Right cardiac atrium (tissue), 5 donors: ENCODE measurements at regions not wholly inside any gene's neighbourhood (a gene's known extent, or its start where the extent isn't known, plus 50 kb on each side); places are given as distances from the start of the nearest gene placed in this dataset.
A peak's percentile ranks its signal among the peaks of the same experiment; 100 is the strongest.

Experiments used
- ATAC-seq, 2 donors: fragments of 200-7000 bp; cut with Tn5 transposase; one replicate each; pipeline versions ENCODE4 v1.8.0 to v1.9.1; 2020; ENCODE audit warnings: moderate library complexity in 2 of 2, mild to moderate bottlenecking in 1 of 2
- DNase-seq, 3 donors: peaks; one replicate each; pipeline ENCODE4 v3.0.0-alpha.2; 2020
- H3K27ac ChIP-seq: one replicate; pipeline ENCODE4 v1.5.1; 2013; ENCODE audit warnings: mild to moderate bottlenecking, low read length, control low read depth, moderate library complexity
- H3K27me3 ChIP-seq: one replicate; pipeline ENCODE4 v1.6.1; 2013; ENCODE audit not compliant: control insufficient read depth, insufficient read depth
- H3K4me1 ChIP-seq: one replicate; pipeline ENCODE4 v1.6.1; 2013; ENCODE audit warnings: low read length; ENCODE audit not compliant: control insufficient read depth, insufficient read depth
- H3K4me3 ChIP-seq: one replicate; pipeline ENCODE4 v1.5.1; 2013; ENCODE audit warnings: low read length, control low read depth
- H3K9me3 ChIP-seq: one replicate; pipeline ENCODE4 v1.6.1; 2013; ENCODE audit warnings: low read length; ENCODE audit not compliant: control insufficient read depth
- WGBS: extraction: QIAGEN DNeasy Blood & Tissue Kit; methylation state at CpG from one replicate; pipeline ENCODE4 v1.1.7; 2013; 5-methylcytosine and 5-hydroxymethylcytosine counted together
- intact Hi-C, 4 donors: fragments of 100-400 bp; cut with DNase I; formaldehyde crosslinking; loops; one replicate each; pipeline versions ENCODE4 v1.11.0 to v1.14.0; 2022 to 2023
- donor health status: healthy with polysubstance abuse.
- donor health status: DM: no; HTN: yes; CAD: no.
- donor health status: DM: no; HTN: no; CAD: no.
- donor health status: DM: no; HTN: yes; CAD: no; lungs with severe emphysema.
- donor health status: DM: yes; HTN: yes; CAD: no.

DNA sequence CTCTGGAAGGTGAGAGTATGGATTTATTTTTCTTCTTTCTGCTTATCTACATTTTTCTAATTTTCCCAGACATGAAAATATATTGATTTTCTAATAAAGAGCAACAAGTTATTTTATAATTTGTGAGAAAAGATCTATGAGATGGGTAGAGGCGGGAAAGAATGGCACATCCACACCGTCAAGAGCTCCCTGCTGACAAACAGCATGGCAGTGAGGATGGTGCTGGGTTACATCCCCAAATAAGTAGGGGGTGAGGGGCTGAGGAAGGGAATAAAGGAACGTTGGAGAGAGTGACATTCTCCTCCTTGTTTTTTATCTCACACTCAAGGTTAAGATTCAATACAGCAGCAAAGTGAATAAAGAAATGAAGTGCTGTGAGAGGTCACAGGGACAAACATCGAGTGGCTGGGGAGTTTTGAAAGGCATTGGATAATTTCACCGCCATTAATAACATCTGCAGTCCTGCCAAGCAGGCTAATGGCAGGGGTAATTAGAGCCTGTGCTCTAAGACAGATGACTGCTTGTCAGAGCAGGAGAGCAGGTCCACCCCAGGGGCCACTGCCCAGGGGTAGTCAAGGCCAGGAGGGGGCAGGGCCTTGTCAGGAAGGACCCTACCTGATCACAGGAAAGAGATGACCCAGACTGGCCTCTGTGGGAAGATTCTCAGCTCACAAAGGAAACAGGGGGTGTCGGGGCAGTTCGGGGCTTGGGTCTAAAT is 323.8 kb downstream of the FBXW7 start:
- no peak for DNase-seq
- H3K27me3 ChIP-seq, result peaks cover 3% of the 10 kb centered on the region
- WGBS, result 63% methylated on average over 7 of the region's 7 CpGs
- H3K27ac ChIP-seq, result no peak overlapping the region
- no peak overlapping the region for H3K4me3 ChIP-seq
- intact Hi-C loops, result no loop called here
- H3K9me3 ChIP-seq, result no peaks in the 10 kb centered on the region
- no peak for ATAC-seq
- no peaks in the 10 kb centered on the region for H3K4me1 ChIP-seq

GRCh38 chr4:152209772-152210493 is 326.0 kb downstream of the FBXW7 start:
- H3K4me1 ChIP-seq, result peaks cover 2% of the 10 kb centered on the region
- intact Hi-C loops, result no loop called here
- DNase-seq, result no peak
- H3K27me3 ChIP-seq, result peaks cover 3% of the 10 kb centered on the region
- WGBS, result 61% methylated on average over 4 of the region's 4 CpGs
- H3K9me3 ChIP-seq, result no peaks in the 10 kb centered on the region
- ATAC-seq, result no peak
- no peak overlapping the region for H3K4me3 ChIP-seq
- H3K27ac ChIP-seq, result no peak overlapping the region

DNA sequence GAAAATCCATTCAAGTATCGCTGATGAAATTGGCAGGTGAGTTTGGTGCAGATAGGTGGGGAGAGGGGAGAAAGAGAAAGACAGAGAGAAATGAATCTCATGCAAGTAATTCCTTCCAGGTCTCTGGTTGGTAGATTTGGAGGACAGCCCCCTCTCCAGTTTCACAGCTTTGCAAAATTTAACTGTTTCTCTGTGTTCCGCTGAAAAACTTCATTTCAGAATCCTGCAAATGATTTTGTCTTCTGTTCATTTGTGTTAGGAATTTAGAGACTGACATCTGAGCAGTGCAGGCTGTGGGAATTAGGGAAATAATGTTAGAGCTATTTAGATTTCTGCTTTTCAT is 328.5 kb downstream of the FBXW7 start:
- H3K27ac ChIP-seq, result no peak overlapping the region
- no peak overlapping the region for H3K4me3 ChIP-seq
- peaks cover 2% of the 10 kb centered on the region for H3K4me1 ChIP-seq
- no peak for ATAC-seq
- H3K27me3 ChIP-seq, result no peaks in the 10 kb centered on the region
- DNase-seq, result no peak
- intact Hi-C loops, result no loop called here
- WGBS, result 70% methylated on average over 2 of the region's 2 CpGs
- H3K9me3 ChIP-seq, result no peaks in the 10 kb centered on the region

- Histone ChIP-seq H3K27me3 (no peaks in the 10 kb centered on the region), H3K27ac (no peak overlapping the region), H3K4me1 (peaks cover 2% of the 10 kb centered on the region), H3K9me3 (no peaks in the 10 kb centered on the region), H3K4me3 (peak overlapping the region; percentile 27)
- DNase-seq (no peak), ATAC-seq (peak; percentile 54 to 70)
- 26% methylated on average over 8 of the region's 8 CpGs for WGBS
- intact Hi-C loops, result no loop called here
Observed at GRCh38 chr4:152206646-152207377, 329.1 kb downstream of the FBXW7 start.

DNA sequence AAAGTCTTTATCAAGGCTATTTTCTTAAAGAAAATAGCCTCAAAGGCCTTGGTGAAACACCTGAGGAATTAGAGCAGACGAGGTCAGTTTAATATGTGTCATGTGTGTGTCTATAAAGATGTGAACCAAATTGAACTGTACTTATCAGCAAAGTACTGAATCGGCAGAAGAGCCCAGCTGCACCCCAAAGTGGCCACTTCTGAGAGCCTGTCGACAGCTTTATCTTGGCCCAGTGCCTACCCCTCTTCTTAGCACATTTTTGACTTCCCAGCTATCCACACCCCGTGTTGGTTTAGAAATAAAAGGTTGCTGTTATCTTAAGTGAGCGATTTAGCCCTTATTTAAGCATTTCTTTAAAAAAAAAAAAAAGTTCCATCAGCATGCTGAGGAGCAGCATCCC is 329.7 kb downstream of the FBXW7 start:
- no peaks in the 10 kb centered on the region for H3K27me3 ChIP-seq
- peak overlapping the region; percentile 27 for H3K4me3 ChIP-seq
- H3K27ac ChIP-seq, result no peak overlapping the region
- ATAC-seq, result peak; percentile 60 to 62
- intact Hi-C loops, result no loop called here
- peak in 1 of 3 donors; percentile 54 for DNase-seq
- no peaks in the 10 kb centered on the region for H3K9me3 ChIP-seq
- peaks cover 2% of the 10 kb centered on the region for H3K4me1 ChIP-seq
- 22% methylated on average over 5 of the region's 5 CpGs for WGBS

DNA sequence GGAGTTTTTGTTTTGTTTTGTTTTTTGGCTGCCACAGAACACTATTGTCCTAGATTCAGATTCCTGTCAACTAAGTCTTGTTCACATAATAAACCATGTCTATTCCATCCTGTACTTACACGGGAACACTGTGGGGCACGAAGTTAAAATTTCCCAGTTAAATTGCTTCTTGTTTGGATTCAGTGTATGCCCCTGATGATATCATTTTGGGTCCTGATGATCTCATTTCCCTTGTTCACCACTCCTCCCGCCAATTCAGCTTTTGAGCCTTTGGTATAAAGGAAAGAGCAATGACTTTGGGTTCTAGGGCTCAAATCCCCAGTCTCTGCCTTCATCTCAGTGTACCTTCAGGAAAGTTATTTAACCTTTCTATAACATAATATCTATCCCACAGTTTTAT is 333.5 kb downstream of the FBXW7 start:
- DNase-seq (no peak), ATAC-seq (no peak)
- Histone ChIP-seq H3K9me3 (no peaks in the 10 kb centered on the region), H3K27ac (no peak overlapping the region), H3K4me3 (no peak overlapping the region), H3K4me1 (peaks cover 2% of the 10 kb centered on the region), H3K27me3 (no peaks in the 10 kb centered on the region)
- intact Hi-C loops, result no loop called here
- 58% methylated on average over 3 of the region's 3 CpGs for WGBS

GRCh38 chr4:152200511-152201333 is 335.2 kb downstream of the FBXW7 start:
- DNase-seq (no peak), ATAC-seq (no peak)
- H3K4me1 ChIP-seq, result peaks cover 4% of the 10 kb centered on the region
- WGBS, result 85% methylated on average over 7 of the region's 7 CpGs
- H3K27ac ChIP-seq, result no peak overlapping the region
- H3K9me3 ChIP-seq, result no peaks in the 10 kb centered on the region
- no peak overlapping the region for H3K4me3 ChIP-seq
- intact Hi-C loops, result no loop called here
- no peaks in the 10 kb centered on the region for H3K27me3 ChIP-seq

GRCh38 chr4:152197211-152197610 is 338.7 kb downstream of the FBXW7 start:
- DNase-seq, result no peak
- intact Hi-C loops, result no loop called here
- no peaks in the 10 kb centered on the region for H3K9me3 ChIP-seq
- H3K27ac ChIP-seq, result no peak overlapping the region
- 27% methylated on average over 6 of the region's 6 CpGs for WGBS
- peak in 1 of 2 donors; percentile 72 for ATAC-seq
- H3K4me3 ChIP-seq, result no peak overlapping the region
- no peaks in the 10 kb centered on the region for H3K27me3 ChIP-seq
- peaks cover 4% of the 10 kb centered on the region for H3K4me1 ChIP-seq

DNA sequence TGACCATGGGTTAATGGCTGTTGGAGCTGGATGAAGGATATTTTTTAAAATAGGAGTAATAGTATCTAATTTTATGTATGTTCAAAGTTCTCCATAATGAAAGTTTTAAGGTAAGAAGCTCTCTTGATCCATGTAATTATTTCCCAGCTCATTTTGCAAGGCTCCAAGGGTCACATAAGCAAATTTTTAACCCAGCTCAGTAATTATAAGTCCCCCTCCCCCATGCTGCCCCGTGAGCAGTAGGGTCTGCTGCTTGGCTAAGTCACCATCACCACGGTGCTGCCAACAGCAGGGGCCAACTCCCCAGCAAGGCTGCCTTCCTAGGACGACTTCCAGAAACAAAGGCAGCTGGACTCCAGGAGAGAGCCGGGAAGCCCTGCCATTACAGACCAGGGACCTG is 340.0 kb downstream of the FBXW7 start:
- 72% methylated on average over 4 of the region's 4 CpGs for WGBS
- H3K9me3 ChIP-seq, result no peaks in the 10 kb centered on the region
- intact Hi-C loops, result no loop called here
- H3K4me3 ChIP-seq, result no peak overlapping the region
- H3K27me3 ChIP-seq, result no peaks in the 10 kb centered on the region
- DNase-seq (no peak), ATAC-seq (no peak)
- H3K4me1 ChIP-seq, result peaks cover 4% of the 10 kb centered on the region
- no peak overlapping the region for H3K27ac ChIP-seq

- intact Hi-C loops, result no loop called here
- WGBS, result 92% methylated on average over 2 of the region's 2 CpGs
- Histone ChIP-seq H3K9me3 (no peaks in the 10 kb centered on the region), H3K4me1 (peaks cover 12% of the 10 kb centered on the region), H3K27ac (no peak overlapping the region), H3K4me3 (no peak overlapping the region), H3K27me3 (no peaks in the 10 kb centered on the region)
- ATAC-seq, result no peak
- no peak for DNase-seq
Observed at GRCh38 chr4:152193059-152193458, 342.8 kb downstream of the FBXW7 start.
